GM12872 (cell line): ENCODE measurements at regions not wholly inside any gene's neighbourhood (a gene's known extent, or its start where the extent isn't known, plus 50 kb on each side); places are given as distances from the start of the nearest gene placed in this dataset.

Experiments
- TF ChIP-seq, protein P1 (sequence below): IDR thresholded peaks from 3 replicates; pipeline ENCODE4 v1.5.1; 2011; ENCODE audit warnings: low read depth, mild to moderate bottlenecking, low read length, moderate library complexity; ENCODE audit not compliant: insufficient read depth

DNA sequence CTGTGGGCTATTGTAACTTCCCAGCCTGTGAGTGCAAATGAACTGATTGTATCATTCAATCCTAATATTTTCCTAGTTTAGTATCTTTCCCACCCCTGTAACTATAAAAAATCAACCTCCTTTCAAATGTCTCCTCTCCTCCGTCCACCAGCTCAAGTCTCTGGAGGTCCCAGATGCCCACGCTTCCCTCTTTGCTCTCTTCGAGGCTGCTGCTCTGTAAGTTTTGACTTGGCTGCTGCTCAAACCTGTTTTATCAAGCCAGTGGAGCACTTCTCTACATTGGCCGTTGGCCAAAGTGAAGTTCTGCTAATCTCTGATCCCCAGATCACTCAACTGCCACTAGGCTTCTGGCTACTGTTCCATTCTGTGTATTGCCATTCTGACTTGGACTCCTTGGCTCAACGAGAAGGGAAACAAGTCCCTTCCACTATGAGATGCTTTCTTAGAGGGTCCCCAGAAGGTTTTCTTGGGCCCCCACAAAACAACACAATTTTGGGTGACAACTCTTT lies 60.7 kb upstream of the RAPGEF2 start:
- TF ChIP-seq, protein P1, sequence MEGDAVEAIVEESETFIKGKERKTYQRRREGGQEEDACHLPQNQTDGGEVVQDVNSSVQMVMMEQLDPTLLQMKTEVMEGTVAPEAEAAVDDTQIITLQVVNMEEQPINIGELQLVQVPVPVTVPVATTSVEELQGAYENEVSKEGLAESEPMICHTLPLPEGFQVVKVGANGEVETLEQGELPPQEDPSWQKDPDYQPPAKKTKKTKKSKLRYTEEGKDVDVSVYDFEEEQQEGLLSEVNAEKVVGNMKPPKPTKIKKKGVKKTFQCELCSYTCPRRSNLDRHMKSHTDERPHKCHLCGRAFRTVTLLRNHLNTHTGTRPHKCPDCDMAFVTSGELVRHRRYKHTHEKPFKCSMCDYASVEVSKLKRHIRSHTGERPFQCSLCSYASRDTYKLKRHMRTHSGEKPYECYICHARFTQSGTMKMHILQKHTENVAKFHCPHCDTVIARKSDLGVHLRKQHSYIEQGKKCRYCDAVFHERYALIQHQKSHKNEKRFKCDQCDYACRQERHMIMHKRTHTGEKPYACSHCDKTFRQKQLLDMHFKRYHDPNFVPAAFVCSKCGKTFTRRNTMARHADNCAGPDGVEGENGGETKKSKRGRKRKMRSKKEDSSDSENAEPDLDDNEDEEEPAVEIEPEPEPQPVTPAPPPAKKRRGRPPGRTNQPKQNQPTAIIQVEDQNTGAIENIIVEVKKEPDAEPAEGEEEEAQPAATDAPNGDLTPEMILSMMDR, result no peak

DNA sequence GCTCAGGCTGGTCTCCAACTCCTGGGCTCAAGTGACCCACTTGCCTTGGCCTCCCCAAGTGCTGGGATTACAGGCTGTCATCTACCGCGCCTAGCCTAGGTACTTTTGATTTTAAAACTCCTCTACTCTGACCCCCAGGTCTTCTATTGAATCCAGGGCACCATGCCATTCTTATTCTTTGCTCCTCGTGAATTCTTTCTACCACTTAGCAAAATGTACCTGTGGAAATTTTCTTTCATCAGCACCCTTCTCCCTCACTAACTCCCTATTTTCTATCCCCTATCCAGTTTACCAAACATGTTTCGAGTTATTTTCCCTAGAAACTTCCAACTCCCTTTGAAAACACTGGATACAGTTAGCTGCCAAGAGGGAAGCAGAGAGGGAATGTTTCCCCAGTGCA lies 60.0 kb upstream of the RAPGEF2 start:
- TF ChIP-seq, protein P1, result no peak

DNA sequence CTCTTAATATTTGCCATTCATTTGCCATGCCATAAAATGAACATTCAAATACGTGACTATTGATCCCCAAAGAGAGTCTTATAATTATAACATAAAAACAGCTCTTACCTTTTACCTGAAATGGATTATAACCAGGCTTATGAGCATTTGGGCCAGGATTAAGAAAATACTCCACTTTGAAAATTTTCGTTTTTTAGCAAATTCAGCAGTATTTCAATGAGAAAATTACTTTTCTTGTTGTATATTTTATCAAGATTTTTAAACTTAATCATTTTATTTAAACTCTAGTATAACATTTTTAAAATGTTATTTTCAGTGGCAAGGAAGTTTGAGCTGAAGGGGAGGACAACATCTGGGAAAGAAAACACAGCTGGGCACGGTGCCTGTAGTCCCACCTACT lies 59.0 kb upstream of the RAPGEF2 start:
- TF ChIP-seq, protein P1, result no peak

DNA sequence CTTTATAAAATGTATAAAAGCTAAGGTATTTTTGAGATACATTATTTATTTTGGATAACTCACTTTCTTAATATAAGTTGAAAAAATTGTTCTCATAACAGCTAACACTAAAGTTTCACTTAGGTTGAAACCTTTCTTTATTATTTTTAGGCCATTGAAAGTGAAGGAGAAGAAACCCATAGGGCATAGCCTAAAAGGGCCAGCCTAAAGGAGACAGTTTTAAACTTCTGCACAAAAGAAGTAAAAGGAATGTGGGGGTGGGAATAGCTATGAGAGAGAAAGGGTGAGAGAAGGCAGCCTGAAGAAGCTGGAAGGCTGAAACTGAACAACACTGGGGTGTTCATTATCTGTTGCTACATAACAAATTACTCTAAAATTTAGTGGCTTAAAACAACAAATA lies 57.6 kb upstream of the RAPGEF2 start:
- TF ChIP-seq, protein P1, result no peak

DNA sequence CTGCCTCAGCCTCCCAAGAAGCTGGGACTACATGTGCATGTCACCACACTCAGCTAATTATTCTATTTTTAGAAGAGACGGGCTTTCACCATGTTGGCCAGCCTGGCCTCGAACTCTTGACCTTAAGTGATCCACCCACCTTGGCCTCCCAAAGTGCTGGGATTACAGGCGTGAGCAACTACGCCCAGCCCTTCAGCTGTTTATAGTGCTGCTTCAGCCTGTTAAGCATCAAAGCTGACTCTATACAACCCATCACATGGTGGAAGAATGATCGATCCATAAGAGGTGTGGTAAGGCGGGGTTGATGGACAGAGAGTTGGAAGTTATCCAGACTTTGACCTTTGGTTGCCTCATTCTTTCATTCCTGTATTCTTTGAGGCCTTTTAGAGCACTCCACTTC lies 56.2 kb upstream of the RAPGEF2 start:
- TF ChIP-seq, protein P1, result no peak

DNA sequence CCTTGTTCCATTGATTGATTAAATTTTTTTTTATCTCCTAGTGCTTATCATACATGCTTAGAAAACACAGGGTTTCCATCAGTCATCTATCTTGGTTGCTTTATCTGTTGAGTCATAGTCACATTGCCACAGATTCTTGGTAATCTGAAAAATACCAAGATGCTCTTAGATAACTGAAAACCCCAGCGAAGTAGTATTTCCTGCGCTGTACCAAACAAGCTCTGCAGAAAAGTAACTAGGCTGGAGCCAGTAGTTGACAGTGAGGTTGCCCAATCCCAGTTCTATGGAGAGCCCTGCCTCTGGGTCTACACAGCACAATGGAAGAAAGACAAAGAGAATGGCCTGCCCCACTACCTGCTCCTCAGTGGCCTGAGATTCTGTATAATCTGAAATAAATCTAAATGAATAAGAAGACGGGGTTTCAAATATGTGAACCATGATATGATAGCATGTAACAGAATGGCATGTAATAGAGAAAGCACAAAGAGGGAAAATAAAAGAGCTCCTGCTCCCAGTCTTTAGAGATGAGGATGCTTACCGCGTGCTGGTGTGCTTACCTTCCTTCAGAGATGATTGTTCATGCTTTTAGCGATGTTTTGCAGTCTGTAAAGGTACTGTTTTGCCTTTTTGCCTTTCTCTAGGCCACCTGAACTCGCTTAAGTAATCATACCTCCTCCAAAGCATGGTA lies 55.3 kb upstream of the RAPGEF2 start:
- TF ChIP-seq, protein P1, result no peak

DNA sequence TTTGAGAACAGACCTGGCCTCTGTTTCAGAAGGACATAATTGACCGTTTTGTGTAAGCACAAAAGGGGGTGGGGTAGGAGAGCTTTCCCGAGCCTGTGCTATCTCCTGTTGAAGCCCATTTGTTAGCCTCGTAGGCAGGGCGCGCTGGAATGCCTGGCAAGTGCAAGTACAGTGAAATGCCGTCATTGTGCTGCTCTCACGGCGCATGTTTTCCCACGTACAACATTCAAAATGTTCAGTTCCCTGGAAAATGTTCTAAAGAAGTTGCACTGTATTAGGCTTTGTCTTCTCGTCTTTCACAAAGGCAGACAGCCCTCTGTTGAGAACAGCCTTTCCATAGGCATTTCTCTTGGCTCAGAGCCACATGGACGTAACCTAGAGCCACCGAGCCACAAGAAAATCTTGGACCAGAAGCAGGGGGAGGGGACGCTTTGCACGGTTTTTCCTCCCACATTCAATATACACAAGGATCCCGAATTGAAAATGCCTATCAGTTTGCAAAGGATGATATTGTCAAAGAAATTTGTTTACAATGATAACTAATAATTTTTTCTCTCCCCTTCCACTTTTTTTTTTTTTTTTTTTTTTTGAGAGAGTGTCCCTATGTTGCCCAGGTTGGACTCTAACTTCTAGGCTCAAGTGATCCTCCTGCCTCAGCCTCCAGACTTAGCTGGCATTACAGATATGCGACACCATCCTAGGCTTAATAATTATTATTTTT lies 54.6 kb upstream of the RAPGEF2 start:
- TF ChIP-seq, protein P1, result no peak
